Endothelial cell of hepatic sinusoid (primary cell): ENCODE measurements at regions not wholly inside any gene's neighbourhood (a gene's known extent, or its start where the extent isn't known, plus 50 kb on each side); places are given as distances from the start of the nearest gene placed in this dataset.

Experiments used
- in situ Hi-C: cut with HindIII; loops from 2 replicates; pipeline ENCODE4 v1.10.0; 2017; ENCODE audit warnings: low sequenced_read_pairs

DNA sequence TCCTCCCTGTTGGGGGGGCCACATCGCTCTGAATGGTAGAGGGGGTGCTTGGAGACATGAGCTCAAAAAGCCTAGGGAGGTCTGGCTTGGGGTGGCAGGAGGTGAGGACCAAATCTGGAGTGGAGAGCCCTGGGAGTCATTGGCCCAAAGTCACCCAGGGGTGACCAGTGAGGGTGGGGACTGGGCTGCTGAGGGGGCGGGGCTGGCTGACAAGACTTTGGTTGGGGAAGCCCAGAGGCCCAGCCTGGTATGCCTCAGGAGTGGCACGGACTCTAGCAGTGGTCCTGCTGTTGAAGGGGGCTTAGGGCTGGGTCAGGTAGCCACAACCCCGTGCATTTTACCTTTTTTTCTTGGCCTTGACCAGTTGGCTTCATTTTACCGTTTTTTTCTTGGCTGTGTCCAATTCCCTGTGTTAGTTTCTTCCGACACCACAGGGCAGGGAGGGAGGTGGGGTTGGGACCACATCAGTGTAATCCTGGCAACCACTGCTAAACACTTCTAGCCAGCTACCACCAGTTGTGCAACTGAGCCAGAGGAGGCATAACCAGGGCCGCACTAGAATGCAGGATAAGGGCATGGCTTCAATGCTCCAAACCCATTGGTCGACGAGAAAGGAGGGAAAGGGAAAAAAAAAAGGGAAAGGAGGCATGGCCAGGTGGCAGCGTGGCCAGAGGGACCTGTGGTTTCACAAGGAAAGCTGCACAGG lies 105.3 kb upstream of the C2CD4B start:
- in situ Hi-C loops = loop anchor here (10.0 kb wide), 1 partner anchor 84 kb away; no protein-coding TSS in a partner anchor

DNA sequence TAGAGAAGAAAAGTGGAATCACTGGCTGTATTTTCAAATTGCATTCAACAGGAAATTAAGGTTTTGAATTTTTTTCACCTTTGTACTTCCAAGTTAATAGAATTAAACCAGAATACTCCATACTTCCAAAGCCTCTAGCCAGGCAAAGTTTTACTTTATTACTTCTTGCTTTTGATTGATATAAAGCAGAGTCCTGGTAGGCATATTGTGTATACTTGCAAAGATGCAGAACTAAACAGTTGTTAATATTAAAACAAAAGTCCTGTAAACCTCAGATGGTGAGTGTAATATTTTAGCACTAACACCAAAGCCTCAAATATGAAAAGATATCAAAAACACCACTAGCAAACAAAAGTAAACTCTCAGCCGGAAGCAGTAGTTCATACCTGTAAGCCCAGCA lies 107.2 kb upstream of the C2CD4B start:
- in situ Hi-C loops = loop anchor here (10.0 kb wide), 1 partner anchor 83 kb away; no protein-coding TSS in a partner anchor

DNA sequence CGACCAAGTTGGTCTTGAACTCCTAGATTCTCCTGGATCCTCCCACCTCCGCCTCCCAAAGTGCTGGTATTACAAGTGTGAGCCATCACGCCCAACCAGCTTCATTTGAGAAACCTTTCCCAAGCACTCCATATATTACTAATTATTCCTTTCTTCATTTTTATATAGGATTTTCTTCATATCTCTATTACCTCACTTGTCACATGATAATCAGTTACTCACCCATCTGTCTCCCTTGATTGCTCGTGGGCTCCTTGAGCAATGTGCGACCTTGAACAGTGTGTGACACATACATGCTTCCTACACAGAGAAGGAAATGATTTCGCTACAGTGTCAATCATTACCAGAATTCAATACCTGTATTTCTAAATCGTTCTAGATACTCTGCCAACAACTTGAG lies 110.7 kb upstream of the C2CD4B start:
- in situ Hi-C loops = loop anchor here (10.0 kb wide), 1 partner anchor 79 kb away; no protein-coding TSS in a partner anchor

DNA sequence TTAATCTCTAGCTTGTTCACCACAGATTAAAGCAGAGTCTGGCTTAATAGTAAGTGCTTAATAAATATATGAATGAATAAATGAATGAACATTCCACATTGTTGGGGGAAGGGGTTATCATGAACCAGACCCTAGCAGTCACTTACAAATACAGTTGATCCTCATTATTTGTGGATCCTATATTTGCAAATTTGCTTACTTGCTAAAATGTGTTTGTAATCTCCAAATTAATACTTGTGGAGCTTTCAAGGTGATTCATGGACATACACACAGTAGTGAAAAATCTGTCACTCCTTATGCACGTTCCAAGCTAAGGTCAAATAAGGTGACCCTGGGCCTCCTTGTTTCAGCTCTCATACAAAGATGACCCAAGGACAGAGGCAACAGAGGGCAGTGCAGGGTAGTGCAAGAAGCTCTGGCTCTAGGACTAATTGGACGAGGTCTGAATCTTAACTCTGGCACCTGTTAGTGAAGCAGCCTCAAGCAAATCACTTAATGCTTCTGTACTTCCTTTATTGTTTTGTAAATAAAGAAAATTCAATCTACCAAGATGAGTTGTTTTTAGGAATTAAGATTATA lies 112.8 kb upstream of the C2CD4B start:
- in situ Hi-C loops = loop anchor here (10.0 kb wide), 1 partner anchor 77 kb away; no protein-coding TSS in a partner anchor

DNA sequence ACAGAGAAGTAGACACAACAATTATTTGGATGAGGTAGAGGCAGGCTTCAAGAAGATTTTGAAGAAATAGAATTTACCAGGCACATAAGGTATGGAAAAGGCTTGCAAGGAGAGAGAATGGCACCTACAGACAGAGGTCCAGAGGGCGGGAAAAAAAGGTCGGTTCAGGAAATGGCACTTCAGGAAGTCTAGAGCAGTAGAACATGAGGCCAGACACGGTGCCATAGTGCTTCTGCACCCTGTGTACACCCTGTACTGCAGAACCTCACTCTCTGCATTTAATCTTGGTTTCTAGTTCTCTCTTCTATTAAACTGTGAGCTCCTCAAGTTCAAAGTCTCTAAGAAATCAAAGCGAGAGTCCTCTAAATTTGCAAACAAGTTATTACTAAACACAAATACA lies 113.4 kb upstream of the C2CD4B start:
- in situ Hi-C loops = loop anchor here (10.0 kb wide), 1 partner anchor 76 kb away; no protein-coding TSS in a partner anchor

DNA sequence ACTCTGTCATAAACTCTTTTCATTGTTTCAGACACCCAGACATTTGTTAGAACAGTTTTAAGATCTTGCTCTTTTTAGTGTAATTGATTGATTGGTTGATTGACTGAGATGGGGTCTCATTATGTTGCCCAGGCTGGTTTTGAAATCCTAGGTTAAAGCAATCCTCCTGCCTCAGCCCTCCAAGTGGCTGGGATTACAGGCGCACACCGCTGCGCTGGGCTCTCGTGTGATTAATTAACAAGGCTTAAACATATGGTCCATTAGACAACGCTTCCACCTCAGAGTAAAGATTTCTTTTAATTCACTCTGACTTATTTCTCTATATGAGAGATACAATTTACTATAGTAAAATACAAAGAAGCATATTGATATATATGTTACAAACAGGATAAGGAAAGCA lies 114.0 kb upstream of the C2CD4B start:
- in situ Hi-C loops = loop anchor here (10.0 kb wide), 1 partner anchor 76 kb away; no protein-coding TSS in a partner anchor

DNA sequence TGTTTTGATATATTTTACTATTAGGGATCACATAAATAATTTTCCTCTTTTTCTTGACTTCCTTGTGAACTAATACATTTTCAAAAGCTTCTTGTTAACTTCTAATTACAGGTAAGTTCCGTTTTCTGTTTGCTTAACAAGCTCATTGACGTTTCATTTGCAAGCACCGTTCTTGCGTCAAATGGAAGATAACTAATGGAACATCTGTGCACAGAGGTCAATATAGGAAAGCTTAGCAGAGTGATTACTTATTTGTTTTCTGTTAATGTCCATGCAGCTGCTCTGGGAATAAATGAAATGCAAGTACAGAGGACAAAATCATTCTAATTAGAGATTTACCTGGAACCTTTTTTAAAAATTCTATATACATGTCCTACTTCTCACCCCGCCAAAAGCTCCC lies 115.5 kb upstream of the C2CD4B start:
- in situ Hi-C loops = loop anchor here (5.0 to 10.0 kb wide), 2 partner anchors 73 to 96 kb away; no protein-coding TSS in a partner anchor

DNA sequence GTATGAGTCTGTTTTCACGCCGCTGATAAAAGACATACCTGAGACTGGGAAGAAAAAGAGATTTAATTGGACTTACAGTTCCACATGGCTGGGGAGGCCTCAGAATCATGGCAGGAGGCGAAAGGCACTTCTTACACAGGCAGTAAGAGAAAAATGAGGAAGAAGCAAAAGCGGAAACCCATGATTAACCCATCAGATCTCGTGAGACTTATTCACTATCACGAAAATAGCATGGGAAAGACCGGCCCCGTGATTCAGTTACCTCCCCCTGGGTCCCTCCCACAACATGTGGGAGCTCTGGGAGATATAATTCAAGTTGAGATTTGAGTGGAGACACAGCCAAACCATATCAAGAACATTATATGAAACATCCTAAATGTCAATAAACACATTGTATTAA lies 116.7 kb upstream of the C2CD4B start:
- in situ Hi-C loops = loop anchor here (5.0 to 10.0 kb wide), 2 partner anchors 74 to 97 kb away; no protein-coding TSS in a partner anchor

DNA sequence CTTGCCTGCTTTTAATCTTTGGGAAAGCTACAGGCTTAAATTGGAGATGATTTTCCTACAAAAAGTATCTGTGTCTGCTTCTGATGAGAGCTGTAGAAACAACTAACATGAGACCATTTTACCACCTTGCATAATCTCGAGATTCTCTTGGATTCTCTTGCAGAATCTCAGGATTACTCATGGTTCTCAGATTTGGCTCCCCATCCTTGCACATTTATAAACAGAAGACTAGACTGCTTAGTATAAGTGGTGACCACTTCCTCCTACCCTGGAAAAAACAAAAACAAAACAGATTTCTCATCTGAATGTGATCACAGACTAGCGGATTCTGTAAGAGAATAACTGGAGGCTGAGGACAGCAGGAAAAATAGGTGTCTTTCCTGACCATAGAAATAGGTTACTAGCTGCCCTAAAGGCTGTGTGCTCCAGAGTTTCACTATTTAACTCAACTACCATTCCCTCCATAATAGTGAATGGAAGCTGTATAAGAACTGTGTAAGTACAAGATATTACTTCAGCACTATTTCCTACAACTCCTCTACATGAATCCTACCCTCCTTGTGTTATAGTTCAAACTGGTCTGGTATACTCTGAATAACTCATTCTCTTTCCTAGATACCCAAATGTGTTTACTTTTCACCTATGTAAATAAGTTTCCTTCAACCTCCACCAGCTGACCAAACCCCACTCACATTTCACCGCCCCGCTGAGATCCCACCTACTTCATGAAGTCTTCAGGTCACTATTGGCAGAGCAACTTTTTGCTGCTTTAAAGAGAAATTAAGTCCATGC lies 122.2 kb upstream of the C2CD4B start:
- in situ Hi-C loops = loop anchor here (10.0 kb wide), 1 partner anchor 102 kb away; no protein-coding TSS in a partner anchor

DNA sequence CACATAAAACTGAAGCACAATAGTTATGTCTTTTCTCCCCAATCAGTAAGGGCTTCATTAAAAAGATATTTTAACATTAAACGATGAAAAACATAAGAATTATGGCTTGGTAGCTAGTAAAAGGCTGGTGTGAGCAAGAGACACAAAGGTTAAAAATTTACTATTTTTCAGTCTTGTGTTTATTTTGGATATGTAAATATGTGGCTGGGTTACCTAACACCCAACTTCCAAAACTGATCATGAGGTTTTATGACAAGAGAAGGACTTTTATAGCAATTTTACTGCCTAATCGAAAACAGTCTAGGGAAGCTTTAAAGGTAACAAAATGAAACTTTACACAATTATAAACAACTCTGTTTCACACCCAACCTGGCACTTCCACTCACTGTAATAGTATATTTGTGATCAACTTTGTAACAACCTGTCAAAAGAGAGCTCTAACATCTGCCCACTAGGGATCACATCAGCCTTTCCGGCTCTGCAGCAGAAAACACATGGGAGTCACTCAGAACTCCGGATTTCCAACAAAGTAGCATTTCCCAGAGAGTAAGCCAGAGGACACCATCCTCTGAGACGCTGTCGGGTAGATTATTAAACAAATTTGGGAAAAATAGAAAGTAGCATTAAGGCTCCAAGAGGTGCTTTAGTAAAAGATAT lies 123.4 kb upstream of the C2CD4B start:
- in situ Hi-C loops = loop anchor here (10.0 kb wide), 1 partner anchor 104 kb away; no protein-coding TSS in a partner anchor

DNA sequence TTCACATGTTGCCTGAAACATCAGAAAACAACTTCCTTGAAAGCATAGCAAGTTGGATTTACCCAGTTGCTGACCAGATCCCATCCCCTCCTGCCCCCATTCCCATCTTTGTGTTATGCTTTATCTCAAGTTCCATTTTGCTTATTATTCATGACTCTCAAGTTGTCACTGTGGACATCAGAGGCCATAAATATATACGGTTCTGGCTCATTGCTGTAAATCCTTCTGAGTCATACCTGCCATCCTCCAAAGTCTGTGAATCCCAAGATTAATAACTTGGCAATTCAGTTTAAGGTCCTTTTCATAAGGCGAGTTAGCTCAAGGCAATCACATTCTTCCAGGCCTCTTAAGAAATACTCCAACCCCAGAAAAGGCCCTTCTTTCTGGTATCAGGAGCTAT lies 126.2 kb upstream of the C2CD4B start:
- in situ Hi-C loops = no loop called here

DNA sequence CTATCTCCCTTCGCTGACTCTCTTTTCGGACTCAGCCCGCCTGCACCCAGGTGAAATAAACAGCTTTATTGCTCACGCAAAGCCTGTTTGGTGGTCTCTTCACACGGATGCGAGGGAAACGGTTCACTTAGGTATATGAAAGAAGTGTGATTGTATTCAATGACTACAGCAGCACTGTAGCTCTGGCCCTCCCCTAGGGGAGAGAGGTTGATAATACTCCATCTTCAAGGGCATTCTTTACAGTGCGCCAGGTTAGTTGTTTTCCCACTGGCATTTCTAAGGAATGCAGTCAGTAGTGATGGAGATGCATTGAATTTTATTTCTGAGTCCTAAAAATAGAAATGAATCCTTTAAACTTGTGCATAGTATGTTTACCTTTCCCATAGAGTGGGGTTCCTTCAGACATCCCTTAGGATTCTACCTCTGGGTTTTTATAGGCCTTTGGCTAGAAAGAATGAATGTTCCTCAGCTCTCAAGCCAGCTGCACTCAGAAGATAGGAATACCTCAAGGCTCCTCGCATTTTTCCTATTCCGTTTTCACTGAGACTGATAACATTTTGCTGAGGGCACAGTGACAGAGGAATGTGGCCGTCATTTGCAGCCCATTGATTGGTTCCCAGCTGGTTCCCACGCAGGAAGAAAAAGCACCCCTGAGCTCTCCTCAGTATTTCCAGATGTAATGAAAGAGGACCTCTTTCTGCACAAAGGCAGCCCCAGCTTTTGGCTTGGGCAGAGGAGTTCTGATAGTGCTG lies 131.8 kb upstream of the C2CD4B start:
- in situ Hi-C loops = no loop called here

DNA sequence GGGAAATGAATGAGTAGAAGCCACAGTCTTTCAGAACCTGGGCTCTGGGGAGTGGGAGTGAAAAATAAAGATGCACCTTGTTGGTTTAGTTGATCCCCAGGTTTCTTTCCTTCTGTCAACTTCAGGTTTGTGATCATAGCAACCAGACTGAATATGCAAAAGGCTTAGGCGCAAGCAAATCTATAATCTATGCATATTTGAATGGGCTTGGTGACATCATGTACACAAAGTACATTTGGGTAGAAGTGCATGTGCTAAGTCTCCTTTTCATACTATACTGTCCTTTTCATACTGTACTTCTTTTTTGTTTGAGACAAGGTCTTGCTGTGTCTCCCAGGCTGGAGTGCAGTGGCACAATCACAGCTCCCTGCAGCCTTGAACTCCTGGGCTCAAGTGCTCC lies 132.4 kb upstream of the C2CD4B start:
- in situ Hi-C loops = no loop called here

DNA sequence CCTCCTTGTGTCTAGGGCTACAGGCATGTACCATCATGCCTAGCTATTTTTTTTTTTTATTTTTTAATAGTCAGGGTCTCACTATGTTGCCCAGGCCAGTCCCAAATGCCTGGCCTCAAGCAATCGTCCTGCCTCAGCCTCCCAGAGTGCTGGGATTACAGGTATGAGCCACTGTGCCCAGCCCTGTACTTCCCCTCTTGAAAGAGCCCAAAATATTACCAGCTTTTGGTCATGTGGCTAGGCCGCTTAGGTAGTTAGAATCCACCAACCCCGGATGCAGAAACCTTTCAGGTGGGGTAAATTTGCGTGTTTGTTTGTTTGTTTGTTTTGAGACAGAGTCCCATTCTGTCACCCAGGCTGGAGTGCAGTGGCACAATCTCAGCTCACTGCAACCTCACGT lies 132.8 kb upstream of the C2CD4B start:
- in situ Hi-C loops = no loop called here

DNA sequence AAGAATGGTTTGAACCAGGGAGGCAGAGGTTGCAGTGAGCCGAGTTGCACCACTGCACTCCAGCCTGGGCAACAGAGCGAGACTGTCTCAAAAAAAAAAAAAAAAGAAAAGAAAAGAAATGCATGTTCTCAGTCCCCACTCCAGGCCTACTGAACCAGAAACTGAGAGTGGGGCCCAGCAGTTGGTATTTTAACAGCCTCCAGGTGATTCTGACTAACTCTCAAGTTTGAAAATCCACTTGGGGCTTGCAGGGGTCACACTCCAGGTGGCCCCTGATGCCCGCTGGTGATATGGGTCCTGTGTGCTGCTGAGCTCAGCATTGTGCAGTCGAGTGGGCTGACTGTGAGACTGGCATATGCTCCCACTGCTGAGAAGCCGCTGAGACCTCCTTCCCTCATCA lies 133.7 kb upstream of the C2CD4B start:
- in situ Hi-C loops = no loop called here

DNA sequence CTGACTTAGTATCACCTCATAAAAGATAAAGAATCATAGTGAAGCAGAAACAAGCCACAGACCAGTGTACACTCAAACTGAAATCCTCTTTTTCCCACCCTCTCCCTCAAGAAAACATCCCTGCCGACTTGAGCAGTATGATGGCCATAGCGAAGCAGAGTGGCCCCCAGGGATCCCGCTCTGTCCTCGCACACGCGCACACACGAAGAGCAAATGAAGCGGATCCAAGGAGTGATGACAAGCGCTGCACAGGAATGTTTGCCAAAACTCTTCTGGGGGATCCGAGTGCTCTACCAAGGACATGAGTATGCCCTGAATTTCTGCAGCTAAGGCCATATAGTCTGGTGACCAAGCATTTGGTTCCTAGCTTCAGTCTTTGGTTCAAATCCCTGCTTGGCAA lies 134.5 kb upstream of the C2CD4B start:
- in situ Hi-C loops = no loop called here

DNA sequence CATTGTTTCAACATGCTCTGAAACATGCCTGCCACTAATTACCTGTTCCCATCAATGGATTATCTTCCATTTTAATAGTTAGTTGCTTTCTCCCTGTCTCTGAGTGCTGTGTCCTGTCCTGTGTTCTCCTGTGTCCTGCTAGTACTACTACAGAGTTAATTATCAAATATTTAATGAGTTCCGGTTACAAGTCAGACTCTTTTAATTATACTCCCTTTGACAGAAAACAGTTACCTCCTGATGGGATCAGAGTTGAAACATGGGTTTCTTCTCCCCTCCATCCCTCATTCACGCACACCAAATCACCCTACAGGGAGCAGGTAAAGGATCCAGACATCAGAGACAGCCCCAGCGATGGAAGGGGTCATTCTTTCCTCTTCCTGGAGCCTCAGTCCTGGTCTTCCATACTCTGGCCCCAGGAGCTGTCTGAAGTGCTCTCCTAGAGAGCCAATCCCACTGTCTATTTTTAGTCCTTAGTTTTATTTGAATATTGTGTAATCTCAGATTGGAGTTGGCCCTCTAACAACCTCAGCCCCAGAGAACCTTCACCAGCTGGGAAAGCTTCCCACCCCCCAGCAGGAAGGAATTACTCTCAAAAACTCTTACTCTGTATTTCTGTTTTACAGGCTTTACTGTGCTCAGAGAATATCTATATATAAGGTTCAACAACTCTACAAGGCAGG lies 137.0 kb upstream of the C2CD4B start:
- in situ Hi-C loops = no loop called here

DNA sequence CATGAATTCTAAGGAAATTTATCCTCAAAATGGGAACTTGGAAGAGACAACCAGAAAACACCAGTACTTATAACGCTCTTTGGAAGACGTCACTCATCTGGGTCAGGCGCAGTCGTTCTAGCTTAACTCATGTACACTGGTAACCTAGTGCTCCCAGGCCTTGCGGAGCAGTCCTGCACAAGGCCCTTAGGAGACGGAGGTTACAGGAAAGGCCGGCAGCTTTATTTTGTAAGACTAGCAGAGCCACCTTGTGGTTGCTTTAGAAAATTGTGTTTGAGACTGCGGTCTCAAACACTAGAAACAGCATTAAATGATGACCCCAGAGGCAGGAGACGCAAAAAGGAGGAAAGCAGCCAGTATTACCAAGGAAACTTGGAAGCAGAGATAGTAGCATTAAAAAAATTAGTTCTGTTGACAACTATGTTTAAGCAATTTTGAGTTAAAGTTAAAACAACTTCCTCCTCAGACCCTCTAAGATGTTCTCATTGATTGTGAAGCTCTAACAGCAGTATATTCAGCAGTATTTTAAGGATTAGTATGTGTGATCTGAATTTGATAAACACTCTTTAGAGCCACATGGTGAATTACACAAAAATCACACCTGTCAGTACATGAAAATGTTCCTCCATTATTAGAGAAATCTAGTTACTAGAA lies 141.9 kb upstream of the C2CD4B start:
- in situ Hi-C loops = no loop called here

DNA sequence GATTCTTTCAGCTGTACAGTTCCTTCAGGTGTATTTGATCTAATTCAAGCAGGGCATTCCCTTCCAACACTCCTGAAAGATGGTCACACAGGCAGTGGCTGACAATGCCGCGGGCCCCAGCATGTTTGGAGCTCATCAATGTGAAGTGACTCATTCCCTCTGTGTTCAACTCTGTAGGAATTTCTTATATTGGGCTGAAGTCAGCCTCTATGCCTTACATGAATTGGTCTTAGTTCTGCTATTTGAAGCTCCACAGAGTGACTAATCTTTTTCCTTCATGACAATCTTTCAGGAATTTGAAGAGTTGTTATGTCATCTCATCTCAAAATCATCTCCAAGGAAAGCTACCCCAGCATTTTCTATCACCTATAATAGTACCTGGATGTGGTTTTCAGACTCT lies 142.5 kb upstream of the C2CD4B start:
- in situ Hi-C loops = no loop called here
